Nephron (organoid): ENCODE measurements at regions not wholly inside any gene's neighbourhood (a gene's known extent, or its start where the extent isn't known, plus 50 kb on each side); places are given as distances from the start of the nearest gene placed in this dataset.
"Not testable (repeated sequence)": the region's sequence is repeated elsewhere in the genome, so short reads cannot be mapped to it uniquely, and the experiment has no call there.

Experiments used
- H3K27ac Mint-ChIP-seq, 3 experiments: 2 replicates each; pipeline ENCODE4 v1.8.0; 2020; ENCODE audit warnings: mixed read lengths in 3 of 3, mild to moderate bottlenecking in 2 of 3, moderate library complexity in 1 of 3
- H3K27me3 Mint-ChIP-seq: 2 replicates; pipeline ENCODE4 v1.8.0; 2021; ENCODE audit warnings: low read depth, mild to moderate bottlenecking, moderate library complexity, mixed read lengths
- H3K36me3 Mint-ChIP-seq: 2 replicates; pipeline ENCODE4 v1.8.0; 2020; ENCODE audit warnings: low read depth, mixed read lengths
- H3K4me1 Mint-ChIP-seq: 2 replicates; pipeline ENCODE4 v1.8.0; 2020; ENCODE audit warnings: mixed read lengths
- H3K4me3 Mint-ChIP-seq, 3 experiments: 2 replicates each; pipeline ENCODE4 v1.8.0; 2020; ENCODE audit warnings: mild to moderate bottlenecking in 3 of 3, mixed read lengths in 3 of 3, moderate library complexity in 2 of 3
- H3K9me3 Mint-ChIP-seq: 2 replicates; pipeline ENCODE4 v1.8.0; 2020; ENCODE audit warnings: mixed read lengths
- TF ChIP-seq, protein P1 (sequence below), 3 experiments: fragments of 200-600 bp; sonication (generic); IDR thresholded peaks; one replicate each; pipeline ENCODE4 v1.5.0; 2021; ENCODE audit warnings: antibody characterized with exemption in 3 of 3; ENCODE audit not compliant: unreplicated experiment in 3 of 3

GRCh38 chr2:64919261-64919660, 69.9 kb upstream of the SLC1A4 start:
- H3K4me1 Mint-ChIP-seq: peaks cover 16% of the 10 kb centered on the region
- peak overlapping the region in 2 of 3 experiments; percentile 48 to 49 for H3K27ac Mint-ChIP-seq
- no peaks in the 10 kb centered on the region for H3K36me3 Mint-ChIP-seq
- TF ChIP-seq, protein P1, sequence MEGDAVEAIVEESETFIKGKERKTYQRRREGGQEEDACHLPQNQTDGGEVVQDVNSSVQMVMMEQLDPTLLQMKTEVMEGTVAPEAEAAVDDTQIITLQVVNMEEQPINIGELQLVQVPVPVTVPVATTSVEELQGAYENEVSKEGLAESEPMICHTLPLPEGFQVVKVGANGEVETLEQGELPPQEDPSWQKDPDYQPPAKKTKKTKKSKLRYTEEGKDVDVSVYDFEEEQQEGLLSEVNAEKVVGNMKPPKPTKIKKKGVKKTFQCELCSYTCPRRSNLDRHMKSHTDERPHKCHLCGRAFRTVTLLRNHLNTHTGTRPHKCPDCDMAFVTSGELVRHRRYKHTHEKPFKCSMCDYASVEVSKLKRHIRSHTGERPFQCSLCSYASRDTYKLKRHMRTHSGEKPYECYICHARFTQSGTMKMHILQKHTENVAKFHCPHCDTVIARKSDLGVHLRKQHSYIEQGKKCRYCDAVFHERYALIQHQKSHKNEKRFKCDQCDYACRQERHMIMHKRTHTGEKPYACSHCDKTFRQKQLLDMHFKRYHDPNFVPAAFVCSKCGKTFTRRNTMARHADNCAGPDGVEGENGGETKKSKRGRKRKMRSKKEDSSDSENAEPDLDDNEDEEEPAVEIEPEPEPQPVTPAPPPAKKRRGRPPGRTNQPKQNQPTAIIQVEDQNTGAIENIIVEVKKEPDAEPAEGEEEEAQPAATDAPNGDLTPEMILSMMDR (IDR thresholded peaks at IDR 0.05; ENCODE audit: unreplicated experiment in 3 of 3): no peak
- peak overlapping the region; percentile 42 to 56 (median 55) for H3K4me3 Mint-ChIP-seq
- peaks cover 3% of the 10 kb centered on the region for H3K27me3 Mint-ChIP-seq
- peaks cover 4% of the 10 kb centered on the region for H3K9me3 Mint-ChIP-seq

- H3K27ac Mint-ChIP-seq: no peak overlapping the region
- no peak overlapping the region for H3K4me3 Mint-ChIP-seq
- peaks cover 22% of the 10 kb centered on the region for H3K9me3 Mint-ChIP-seq
- TF ChIP-seq, protein P1 (IDR thresholded peaks at IDR 0.05; ENCODE audit: unreplicated experiment in 3 of 3): no peak
- H3K36me3 Mint-ChIP-seq: no peaks in the 10 kb centered on the region
- peaks cover 3% of the 10 kb centered on the region for H3K27me3 Mint-ChIP-seq
- peaks cover 2% of the 10 kb centered on the region for H3K4me1 Mint-ChIP-seq
Observed at GRCh38 chr2:64922482-64923384, 66.5 kb upstream of the SLC1A4 start.

GRCh38 chr2:64923385-64923710, 65.9 kb upstream of the SLC1A4 start:
- H3K4me3 Mint-ChIP-seq: no peak overlapping the region
- H3K27ac Mint-ChIP-seq: no peak overlapping the region
- H3K27me3 Mint-ChIP-seq: peaks cover 3% of the 10 kb centered on the region
- H3K4me1 Mint-ChIP-seq: no peaks in the 10 kb centered on the region
- peaks cover 22% of the 10 kb centered on the region for H3K9me3 Mint-ChIP-seq
- no peaks in the 10 kb centered on the region for H3K36me3 Mint-ChIP-seq
- TF ChIP-seq, protein P1 (IDR thresholded peaks at IDR 0.05; ENCODE audit: unreplicated experiment in 3 of 3): no peak

DNA sequence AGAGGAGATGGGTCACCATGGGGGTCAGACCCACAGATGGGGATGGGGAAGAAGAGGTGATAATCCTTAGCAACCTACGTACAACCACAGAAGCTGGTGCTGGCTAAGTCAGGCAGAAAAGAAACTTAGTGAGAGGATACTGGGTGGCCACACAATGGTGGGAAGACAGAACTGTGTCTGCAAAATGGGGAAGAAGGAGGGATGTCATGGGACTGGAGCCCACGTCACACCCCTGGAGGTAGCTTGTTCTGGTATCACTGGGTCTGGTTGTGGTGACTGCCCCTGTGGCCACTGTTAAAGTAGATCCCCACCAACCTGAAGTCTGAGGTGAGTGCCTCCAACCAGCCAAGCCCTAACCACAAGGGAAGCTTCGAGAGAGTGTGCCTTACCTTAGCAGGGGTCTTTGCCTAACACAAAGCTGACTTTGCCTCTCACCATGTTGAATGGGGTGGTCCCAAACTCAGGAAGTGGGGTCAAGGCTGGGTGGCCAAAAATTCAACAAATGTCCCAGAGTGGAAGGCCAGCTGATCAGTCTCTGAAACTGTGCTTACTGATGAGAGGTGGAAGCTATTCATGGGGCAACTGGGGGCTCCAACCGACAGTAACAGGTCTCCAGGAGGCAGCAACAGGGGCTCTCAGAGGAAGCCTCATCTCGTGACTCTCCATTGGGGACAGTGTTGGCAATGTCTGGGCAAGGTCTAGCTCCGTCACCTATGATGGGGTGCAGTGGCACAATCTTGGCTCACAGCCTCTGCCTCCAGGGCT, 64.8 kb upstream of the SLC1A4 start:
- H3K9me3 Mint-ChIP-seq: peaks cover 22% of the 10 kb centered on the region
- no peaks in the 10 kb centered on the region for H3K4me1 Mint-ChIP-seq
- peaks cover 3% of the 10 kb centered on the region for H3K27me3 Mint-ChIP-seq
- no peak overlapping the region for H3K4me3 Mint-ChIP-seq
- no peak overlapping the region for H3K27ac Mint-ChIP-seq
- H3K36me3 Mint-ChIP-seq: no peaks in the 10 kb centered on the region
- TF ChIP-seq, protein P1 (IDR thresholded peaks at IDR 0.05; ENCODE audit: unreplicated experiment in 3 of 3): no peak

DNA sequence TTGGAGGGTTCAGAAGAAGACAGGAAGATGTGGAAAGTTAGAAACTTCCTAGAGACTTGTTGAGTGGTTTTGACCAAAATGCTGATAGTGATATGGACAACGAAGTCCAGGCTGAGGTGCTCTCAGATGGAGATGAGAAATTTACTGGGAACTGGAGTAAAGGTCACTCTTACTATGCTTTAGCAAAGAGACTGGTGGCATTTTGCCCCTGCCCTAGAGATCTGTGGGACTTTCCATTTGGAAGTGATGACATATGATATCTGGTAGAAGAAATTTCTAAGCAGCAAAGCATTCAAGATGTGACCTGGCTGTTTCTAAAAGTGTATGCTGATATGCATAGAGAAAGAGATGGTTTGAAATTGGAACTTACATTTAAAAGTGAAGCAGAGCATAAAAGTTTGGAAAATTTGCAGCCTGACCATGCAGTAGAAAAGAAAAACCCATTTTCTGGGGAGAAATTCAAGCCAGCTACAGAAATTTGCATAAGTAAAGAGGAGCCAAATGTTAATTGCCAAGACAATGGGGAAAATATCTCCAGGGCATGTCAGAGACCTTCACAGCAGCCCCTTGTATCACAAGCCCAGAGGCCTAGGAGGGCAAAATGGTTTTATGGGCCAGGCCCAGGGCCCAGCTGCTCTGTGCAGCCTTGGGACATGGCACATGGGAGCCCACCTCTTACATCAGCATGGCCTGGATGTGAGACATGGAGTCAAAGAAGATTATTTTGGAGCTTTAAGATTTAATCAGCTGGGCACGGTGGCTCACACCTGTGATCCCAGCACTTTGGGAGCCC, 63.1 kb upstream of the SLC1A4 start:
- H3K4me1 Mint-ChIP-seq, H3K36me3 Mint-ChIP-seq, H3K27me3 Mint-ChIP-seq, H3K4me3 Mint-ChIP-seq, H3K27ac Mint-ChIP-seq: not testable (repeated sequence)
- peaks cover 22% of the 10 kb centered on the region for H3K9me3 Mint-ChIP-seq

- TF ChIP-seq, protein P1 (IDR thresholded peaks at IDR 0.05; ENCODE audit: unreplicated experiment in 3 of 3): no peak
- H3K4me1 Mint-ChIP-seq: no peaks in the 10 kb centered on the region
- H3K27me3 Mint-ChIP-seq: peaks cover 2% of the 10 kb centered on the region
- H3K27ac Mint-ChIP-seq: no peak overlapping the region
- no peaks in the 10 kb centered on the region for H3K36me3 Mint-ChIP-seq
- no peak overlapping the region for H3K4me3 Mint-ChIP-seq
- peaks cover 21% of the 10 kb centered on the region for H3K9me3 Mint-ChIP-seq
Observed at GRCh38 chr2:64928813-64929212, 60.4 kb upstream of the SLC1A4 start.
